ENCODE measurements at regions not wholly inside any gene's neighbourhood (a gene's known extent, or its start where the extent isn't known, plus 50 kb on each side); places are given as distances from the start of the nearest gene placed in this dataset.
"Not testable (repeated sequence)": the region's sequence is repeated elsewhere in the genome, so short reads cannot be mapped to it uniquely, and the experiment has no call there.

GRCh38 chr18:45342166-45342565 is 273.1 kb upstream of the SLC14A2 start:
- Histone ChIP-seq H3K27ac (no peak overlapping the region), H3K36me3 (no peaks in the 10 kb centered on the region), H3K9me3 (no peaks in the 10 kb centered on the region), H3K27me3 (ENCODE audit: low read depth) (no peaks in the 10 kb centered on the region), H3K4me3 (no peak overlapping the region), H3K4me1 (no peaks in the 10 kb centered on the region)
- intact Hi-C loops (cut with DNase I) = no loop called here
- TF ChIP-seq CTCF (IDR thresholded peaks at IDR 0.05) = no peak
- no peak for DNase-seq
- ATAC-seq = no peak

GRCh38 chr18:45342653-45343052 is 272.6 kb upstream of the SLC14A2 start:
- Histone ChIP-seq H3K4me3 (no peak overlapping the region), H3K27ac (no peak overlapping the region), H3K9me3 (no peaks in the 10 kb centered on the region), H3K36me3 (no peaks in the 10 kb centered on the region), H3K4me1 (no peaks in the 10 kb centered on the region), H3K27me3 (ENCODE audit: low read depth) (no peaks in the 10 kb centered on the region)
- intact Hi-C loops (cut with DNase I) = no loop called here
- no peak for TF ChIP-seq CTCF (IDR thresholded peaks at IDR 0.05)
- DNase-seq (no peak), ATAC-seq (no peak)

GRCh38 chr18:45343365-45343764 is 271.9 kb upstream of the SLC14A2 start:
- Histone ChIP-seq H3K36me3 (no peaks in the 10 kb centered on the region), H3K4me1 (no peaks in the 10 kb centered on the region), H3K9me3 (no peaks in the 10 kb centered on the region), H3K27ac (no peak overlapping the region), H3K4me3 (no peak overlapping the region), H3K27me3 (ENCODE audit: low read depth) (no peaks in the 10 kb centered on the region)
- DNase-seq = no peak
- no peak for TF ChIP-seq CTCF (IDR thresholded peaks at IDR 0.05)
- intact Hi-C loops (cut with DNase I) = no loop called here
- no peak for ATAC-seq

- ATAC-seq; DNase-seq; H3K4me1 ChIP-seq; H3K27ac ChIP-seq; H3K27me3 ChIP-seq (ENCODE audit: low read depth); H3K36me3 ChIP-seq; intact Hi-C loops (cut with DNase I); H3K9me3 ChIP-seq; H3K4me3 ChIP-seq: not testable (repeated sequence)
Observed at GRCh38 chr18:45344680-45345079, 270.6 kb upstream of the SLC14A2 start.

GRCh38 chr18:45349019-45349418 is 266.3 kb upstream of the SLC14A2 start:
- no peak for ATAC-seq
- no peaks in the 10 kb centered on the region for H3K27me3 ChIP-seq (ENCODE audit: low read depth)
- no peaks in the 10 kb centered on the region for H3K36me3 ChIP-seq
- no peak for TF ChIP-seq CTCF (IDR thresholded peaks at IDR 0.05)
- H3K4me3 ChIP-seq = no peak overlapping the region
- H3K4me1 ChIP-seq = no peaks in the 10 kb centered on the region
- DNase-seq = no peak
- H3K9me3 ChIP-seq = no peaks in the 10 kb centered on the region
- intact Hi-C loops (cut with DNase I) = no loop called here
- H3K27ac ChIP-seq = no peak overlapping the region

- no peaks in the 10 kb centered on the region for H3K27me3 ChIP-seq (ENCODE audit: low read depth)
Observed at GRCh38 chr18:45349467-45349866, 265.8 kb upstream of the SLC14A2 start.

More at GRCh38 chr18:45349467-45349866, 265.8 kb upstream of the SLC14A2 start:
- Histone ChIP-seq H3K4me1 (no peaks in the 10 kb centered on the region), H3K36me3 (no peaks in the 10 kb centered on the region), H3K9me3 (no peaks in the 10 kb centered on the region), H3K27ac (no peak overlapping the region), H3K4me3 (no peak overlapping the region)
- intact Hi-C loops (cut with DNase I) = no loop called here
- no peak for ATAC-seq
- TF ChIP-seq CTCF (IDR thresholded peaks at IDR 0.05) = no peak
- no peak for DNase-seq
